HUES64 (cell line): ENCODE measurements at regions not wholly inside any gene's neighbourhood (a gene's known extent, or its start where the extent isn't known, plus 50 kb on each side); places are given as distances from the start of the nearest gene placed in this dataset.

Experiments
- H3K27ac ChIP-seq: 2 replicates; pipeline ENCODE4 v1.7.0; 2013; ENCODE audit warnings: low read depth, low read length, inconsistent platforms
- H3K27me3 ChIP-seq: 2 replicates; pipeline ENCODE4 v1.6.1; 2013; ENCODE audit warnings: mild to moderate bottlenecking, low read length; ENCODE audit not compliant: insufficient read depth
- H3K36me3 ChIP-seq: 2 replicates; pipeline ENCODE4 v1.6.1; 2013; ENCODE audit warnings: mild to moderate bottlenecking, low read length; ENCODE audit not compliant: insufficient read depth
- H3K4me1 ChIP-seq: 2 replicates; pipeline ENCODE4 v1.6.1; 2013; ENCODE audit warnings: mild to moderate bottlenecking, low read length, moderate library complexity; ENCODE audit not compliant: insufficient read depth
- H3K4me3 ChIP-seq: 2 replicates; pipeline ENCODE4 v1.5.1; 2013; ENCODE audit warnings: mild to moderate bottlenecking, low read length, moderate library complexity
- H3K9ac ChIP-seq: 2 replicates; pipeline ENCODE4 v1.6.1; 2013; ENCODE audit warnings: mild to moderate bottlenecking, low read depth, low read length
- H3K9me3 ChIP-seq: 2 replicates; pipeline ENCODE4 v1.6.1; 2013; ENCODE audit warnings: low read depth, low read length; ENCODE audit not compliant: insufficient read depth
- WGBS: fragments of 150-250, 120-280 bp; methylation state at CpG from one replicate; pipeline ENCODE4 v1.1.7; 2013; ENCODE audit warnings: missing lambda C conversion rate; 5-methylcytosine and 5-hydroxymethylcytosine counted together

GRCh38 chr6:113292646-113293422, 564.3 kb upstream of the MARCKS start:
- no peak overlapping the region for H3K9ac ChIP-seq
- 92% methylated on average over 3 of the region's 3 CpGs for WGBS
- no peaks in the 10 kb centered on the region for H3K36me3 ChIP-seq
- H3K9me3 ChIP-seq = no peaks in the 10 kb centered on the region
- H3K4me1 ChIP-seq = peaks cover 14% of the 10 kb centered on the region
- no peak overlapping the region for H3K4me3 ChIP-seq
- H3K27ac ChIP-seq = no peak overlapping the region
- H3K27me3 ChIP-seq = no peaks in the 10 kb centered on the region

DNA sequence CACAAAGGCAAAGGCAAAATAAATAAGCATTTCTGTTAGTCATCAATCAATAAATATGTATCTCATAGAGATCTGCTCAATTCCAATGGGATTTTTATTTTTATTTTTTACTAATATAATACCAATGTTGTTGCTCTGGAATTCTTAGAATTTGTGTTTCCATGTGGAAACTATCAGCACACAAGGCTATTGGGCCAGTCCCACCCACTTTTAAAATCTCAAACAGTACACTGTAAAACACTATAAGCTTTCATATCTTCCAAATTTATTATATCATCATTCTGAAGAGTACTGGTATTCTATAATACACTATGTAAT, 563.8 kb upstream of the MARCKS start:
- Histone ChIP-seq H3K4me1 (peaks cover 14% of the 10 kb centered on the region), H3K27ac (no peak overlapping the region), H3K9me3 (no peaks in the 10 kb centered on the region), H3K4me3 (no peak overlapping the region), H3K27me3 (no peaks in the 10 kb centered on the region), H3K36me3 (no peaks in the 10 kb centered on the region), H3K9ac (no peak overlapping the region)

DNA sequence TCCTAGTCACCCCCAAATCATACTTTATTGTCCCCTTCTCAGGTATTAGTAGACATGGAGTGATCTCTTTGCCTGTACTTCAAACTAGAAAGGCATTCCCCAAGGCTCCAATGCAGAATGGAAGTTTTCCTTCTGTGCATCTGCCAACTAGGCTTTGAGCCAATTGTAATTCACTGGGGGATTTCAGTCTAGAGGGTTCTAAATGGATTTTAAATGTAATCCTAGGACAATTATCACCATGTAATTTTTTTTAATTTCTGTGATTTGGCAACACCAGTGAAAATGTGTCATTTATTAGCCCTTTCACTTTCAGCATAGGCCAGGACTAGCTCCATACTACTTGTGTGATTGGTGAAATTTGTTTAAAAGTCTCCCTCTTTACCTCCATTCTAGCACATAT, 557.6 kb upstream of the MARCKS start:
- peaks cover 9% of the 10 kb centered on the region for H3K4me1 ChIP-seq
- no peak overlapping the region for H3K9ac ChIP-seq
- H3K4me3 ChIP-seq = no peak overlapping the region
- no peaks in the 10 kb centered on the region for H3K27me3 ChIP-seq
- no peaks in the 10 kb centered on the region for H3K36me3 ChIP-seq
- H3K9me3 ChIP-seq = no peaks in the 10 kb centered on the region
- no peak overlapping the region for H3K27ac ChIP-seq

DNA sequence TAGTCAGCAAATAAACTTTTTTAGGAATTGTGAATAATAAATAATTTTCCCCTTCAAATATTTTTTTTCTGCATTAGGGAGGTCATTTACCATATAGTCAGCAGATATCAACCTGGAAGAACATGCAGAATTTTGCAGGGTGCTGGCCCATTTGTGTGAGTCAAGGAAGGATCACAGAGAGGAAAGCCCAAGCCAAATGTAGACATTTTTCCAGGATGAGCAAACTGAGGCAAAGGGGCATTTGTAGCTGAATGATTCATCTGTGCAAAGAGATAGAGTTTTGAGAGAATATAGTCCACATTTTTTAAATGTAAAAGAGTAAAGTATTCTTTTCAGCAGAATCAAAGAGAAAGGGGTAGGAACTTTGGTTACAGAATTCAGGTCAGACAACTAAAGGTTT, 555.5 kb upstream of the MARCKS start:
- H3K4me3 ChIP-seq = no peak overlapping the region
- H3K36me3 ChIP-seq = no peaks in the 10 kb centered on the region

GRCh38 chr6:113304116-113304515, 553.0 kb upstream of the MARCKS start:
- Histone ChIP-seq H3K4me3 (no peak overlapping the region), H3K36me3 (no peaks in the 10 kb centered on the region), H3K9ac (no peak overlapping the region), H3K9me3 (no peaks in the 10 kb centered on the region), H3K27ac (no peak overlapping the region), H3K27me3 (no peaks in the 10 kb centered on the region), H3K4me1 (no peaks in the 10 kb centered on the region)
- 96% methylated on average over 1 of the region's 1 CpG for WGBS

More for the DNA sequence above, 555.5 kb upstream of the MARCKS start:
- no peaks in the 10 kb centered on the region for H3K4me1 ChIP-seq
- H3K27ac ChIP-seq = no peak overlapping the region
- H3K27me3 ChIP-seq = no peaks in the 10 kb centered on the region
- H3K9ac ChIP-seq = no peak overlapping the region
- H3K9me3 ChIP-seq = no peaks in the 10 kb centered on the region

DNA sequence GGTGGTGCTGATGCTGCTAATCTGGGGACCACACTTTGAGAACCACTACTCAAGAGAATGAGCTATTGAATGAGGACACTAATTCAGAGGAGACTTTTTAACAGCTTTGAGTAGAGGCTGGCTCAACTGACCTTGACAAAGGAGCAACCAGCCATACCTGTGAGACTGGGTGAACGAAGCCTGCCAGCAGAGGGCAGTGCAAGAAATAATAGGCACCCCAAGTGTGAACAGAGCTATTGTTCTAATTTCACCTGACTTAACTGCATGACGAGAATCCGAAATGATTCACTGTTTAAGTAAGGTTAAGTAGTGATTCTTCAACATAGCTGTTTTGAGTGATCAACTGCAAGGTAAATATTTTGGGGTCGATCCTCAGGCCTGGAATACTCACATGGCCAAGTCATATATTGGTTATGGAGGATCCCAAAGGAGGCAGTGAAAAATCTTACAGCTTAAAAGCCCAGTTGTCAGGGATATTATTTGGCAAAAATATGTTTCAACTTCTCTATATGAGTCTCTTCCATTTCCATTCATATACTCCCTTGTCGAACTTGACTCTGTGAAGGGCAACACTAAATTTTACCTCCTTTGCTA, 550.5 kb upstream of the MARCKS start:
- 44% methylated on average over 4 of the region's 5 CpGs for WGBS
- Histone ChIP-seq H3K27me3 (no peaks in the 10 kb centered on the region), H3K36me3 (no peaks in the 10 kb centered on the region), H3K9ac (no peak overlapping the region), H3K9me3 (no peaks in the 10 kb centered on the region), H3K27ac (no peak overlapping the region), H3K4me3 (no peak overlapping the region), H3K4me1 (no peaks in the 10 kb centered on the region)

GRCh38 chr6:113308266-113308665, 548.9 kb upstream of the MARCKS start:
- Histone ChIP-seq H3K4me3 (no peak overlapping the region), H3K36me3 (no peaks in the 10 kb centered on the region), H3K9ac (no peak overlapping the region), H3K9me3 (no peaks in the 10 kb centered on the region), H3K4me1 (no peaks in the 10 kb centered on the region), H3K27me3 (no peaks in the 10 kb centered on the region), H3K27ac (no peak overlapping the region)
- 79% methylated on average over 2 of the region's 2 CpGs for WGBS

GRCh38 chr6:113313841-113314240, 543.3 kb upstream of the MARCKS start:
- no peak overlapping the region for H3K27ac ChIP-seq
- no peak overlapping the region for H3K9ac ChIP-seq
- no peak overlapping the region for H3K4me3 ChIP-seq
- no peaks in the 10 kb centered on the region for H3K36me3 ChIP-seq
- 100% methylated on average over 1 of the region's 1 CpG for WGBS
- H3K4me1 ChIP-seq = peaks cover 5% of the 10 kb centered on the region; the same call in 1 of the 2 replicates
- no peaks in the 10 kb centered on the region for H3K9me3 ChIP-seq
- H3K27me3 ChIP-seq = no peaks in the 10 kb centered on the region

- Histone ChIP-seq H3K4me3 (no peak overlapping the region), H3K9me3 (no peaks in the 10 kb centered on the region), H3K9ac (no peak overlapping the region), H3K36me3 (no peaks in the 10 kb centered on the region), H3K27me3 (no peaks in the 10 kb centered on the region), H3K27ac (no peak overlapping the region), H3K4me1 (peaks cover 5% of the 10 kb centered on the region; the same call in 1 of the 2 replicates)
- WGBS = 94% methylated on average over 1 of the region's 1 CpG
Observed at GRCh38 chr6:113315165-113315564, 542.0 kb upstream of the MARCKS start.

GRCh38 chr6:113315879-113316278, 541.3 kb upstream of the MARCKS start:
- no peak overlapping the region for H3K9ac ChIP-seq
- peaks cover 5% of the 10 kb centered on the region; the same call in 1 of the 2 replicates for H3K4me1 ChIP-seq
- 90% methylated on average over 4 of the region's 4 CpGs for WGBS
- H3K4me3 ChIP-seq = no peak overlapping the region
- no peaks in the 10 kb centered on the region for H3K36me3 ChIP-seq
- H3K9me3 ChIP-seq = no peaks in the 10 kb centered on the region
- H3K27me3 ChIP-seq = no peaks in the 10 kb centered on the region
- H3K27ac ChIP-seq = no peak overlapping the region

DNA sequence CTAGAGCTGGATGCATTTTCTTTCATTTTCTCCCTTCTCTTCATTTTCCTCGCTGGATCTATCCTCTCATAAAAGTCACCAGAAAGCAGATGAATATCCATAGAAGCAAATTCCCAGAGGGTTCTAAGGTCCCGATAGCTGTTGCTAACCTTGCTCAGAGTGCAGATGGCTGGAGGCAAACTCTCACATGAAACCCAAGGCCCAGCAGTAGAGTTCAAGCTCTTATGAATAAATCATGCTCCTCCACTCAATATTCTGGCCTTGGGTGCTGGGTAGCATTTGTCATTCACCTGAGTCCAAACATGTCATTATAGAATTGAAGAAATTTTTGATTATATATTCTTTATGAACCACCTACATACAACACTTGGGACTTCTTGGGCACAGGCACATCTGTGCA, 539.7 kb upstream of the MARCKS start:
- Histone ChIP-seq H3K4me1 (peaks cover 5% of the 10 kb centered on the region; the same call in 1 of the 2 replicates), H3K9me3 (no peaks in the 10 kb centered on the region), H3K36me3 (no peaks in the 10 kb centered on the region), H3K4me3 (no peak overlapping the region), H3K9ac (no peak overlapping the region), H3K27me3 (no peaks in the 10 kb centered on the region), H3K27ac (no peak overlapping the region)
- WGBS = 98% methylated on average over 2 of the region's 2 CpGs
